ENCODE measurements at regions not wholly inside any gene's neighbourhood (a gene's known extent, or its start where the extent isn't known, plus 50 kb on each side); places are given as distances from the start of the nearest gene placed in this dataset.

GRCh38 chr2:120672526-120673204, 63.0 kb upstream of the GLI2 start (continued):
- TF ChIP-seq SMAD1 (CRISPR knock-in tag; IDR thresholded peaks at IDR 0.05; ENCODE audit: borderline replicate concordance, low read depth) (no peak), RAD51 (IDR thresholded peaks at IDR 0.05; ENCODE audit: borderline replicate concordance) (no peak), ZNF567 (CRISPR knock-in tag; IDR thresholded peaks at IDR 0.05; ENCODE audit: borderline replicate concordance) (no peak), SOX5 (CRISPR knock-in tag; IDR thresholded peaks at IDR 0.05; ENCODE audit: borderline replicate concordance) (no peak), ZNF639 (CRISPR knock-in tag; conservative IDR thresholded peaks at IDR 0.05) (no peak), AKAP8 (CRISPR knock-in tag; IDR thresholded peaks at IDR 0.05) (no peak), ASH2L (IDR thresholded peaks at IDR 0.05; ENCODE audit: insufficient read length, low read depth, low read length) (no peak), ZNF629 (CRISPR knock-in tag; conservative IDR thresholded peaks at IDR 0.05) (no peak)

- intact Hi-C loops (cut with micrococcal nuclease; ENCODE audit: unreplicated experiment) (loop anchor here (10.0 kb wide), 1 partner anchor 358 kb away; no protein-coding TSS in a partner anchor), in situ Hi-C loops (cut with HindIII; ENCODE audit: extremely low pct_ligation_motif_present, low pct_unique_long_range_greater_than_20kb) (loop anchor here (10.0 kb wide), 1 partner anchor 118 kb away; no protein-coding TSS in a partner anchor)
- Histone ChIP-seq H2AFZ (ENCODE audit: low read length) (no peak overlapping the region), H3K9ac (ENCODE audit: insufficient read depth, low read depth, low read length) (no peak overlapping the region), H3K27me3 (ENCODE audit: control insufficient read depth in 1 of 2, insufficient read depth in 2 of 2, low read length in 2 of 2) (peaks cover 4 to 76% of the 10 kb centered on the region in 2 experiments; a peak in 3 of 5 replicates), H4K20me1 (ENCODE audit: insufficient read depth, low read length) (no peaks in the 10 kb centered on the region), H3K27ac (ENCODE audit: extremely low read length, insufficient read depth, low read length) (no peak overlapping the region), H3K79me2 (ENCODE audit: insufficient read depth, low read length) (no peaks in the 10 kb centered on the region), H3K4me3 (replicated peaks in 1 of 3; ENCODE audit: insufficient read depth in 1 of 3, low read depth in 2 of 3, low read length in 3 of 3) (no peak overlapping the region), H3K36me3 (replicated peaks in 1 of 2; ENCODE audit: control insufficient read depth in 1 of 2, insufficient read depth in 2 of 2, low read length in 2 of 2) (no peaks in the 10 kb centered on the region), H3K9me3 (ENCODE audit: low read length) (no peaks in the 10 kb centered on the region), H3K4me2 (ENCODE audit: low read depth, low read length) (no peak overlapping the region), H3K4me1 (ENCODE audit: insufficient read depth, low read length) (peaks cover 10% of the 10 kb centered on the region; the same call in 1 of the 2 replicates)
- no peak for TF ChIP-seq SP1 (IDR thresholded peaks at IDR 0.05)
- no peak for TF ChIP-seq SP1 (CRISPR knock-in tag; IDR thresholded peaks at IDR 0.05)
- TF ChIP-seq TEAD2 (CRISPR knock-in tag; IDR thresholded peaks at IDR 0.05): no peak
- TF ChIP-seq ZFP91 (CRISPR knock-in tag; IDR thresholded peaks at IDR 0.05; ENCODE audit: borderline replicate concordance): no peak
- TF ChIP-seq ZKSCAN5 (CRISPR knock-in tag; IDR thresholded peaks at IDR 0.05): no peak
- no peak for TF ChIP-seq NKX3-1 (CRISPR knock-in tag; IDR thresholded peaks at IDR 0.05)
- no peak for TF ChIP-seq ZNF616 (CRISPR knock-in tag; IDR thresholded peaks at IDR 0.05; ENCODE audit: low read depth)
- TF ChIP-seq PAXIP1 (CRISPR knock-in tag; conservative IDR thresholded peaks at IDR 0.05): no peak
- FAIRE-seq (no peak), ATAC-seq (no peak; the same call in 2 of the 3 replicates), DNase-seq (ENCODE audit: low spot score) (no peak)
- 52% methylated on average over 8 of the region's 9 CpGs for WGBS (ENCODE audit: low lambda C conversion rate)
- ChIA-PET POLR2A (no interaction called here), CTCF (ENCODE audit: low intra/inter-chr PET ratio, low total read pairs) (no interaction called here)
- no TSS peak for BruUV-seq (replicated peaks)
These were observed 62.5 kb upstream of the GLI2 start for GRCh38 chr2:120673205-120673550.
